Transverse colon (tissue), 4 donors: ENCODE measurements at regions not wholly inside any gene's neighbourhood (a gene's known extent, or its start where the extent isn't known, plus 50 kb on each side); places are given as distances from the start of the nearest gene placed in this dataset.

ENCODE experiments used
- CTCF ChIP-seq, 5 experiments: fragments of 200-600 bp in 3 of 5; fragments of 450-650 bp in 2 of 5; sonication (generic) in 3 of 5; IDR thresholded peaks; 1 replicate in 2 of 5; 2 replicates in 3 of 5; pipeline ENCODE4 v1.5.1; 2016 to 2017; ENCODE audit warnings: antibody characterized with exemption in 5 of 5, inconsistent platforms in 3 of 5, mild to moderate bottlenecking in 2 of 5, moderate library complexity in 1 of 5
- POLR2A ChIP-seq: fragments of 450-650 bp; IDR thresholded peaks from one replicate; pipeline ENCODE4 v1.6.1; 2016; ENCODE audit warnings: antibody characterized with exemption, mild to moderate bottlenecking, moderate library complexity
- POLR2AphosphoS5 ChIP-seq, 3 donors: sonication (generic); formaldehyde crosslinking; IDR thresholded peaks; one replicate each; pipeline ENCODE4 v1.6.1; 2016; ENCODE audit warnings: antibody characterized with exemption in 3 of 3

- TF ChIP-seq CTCF (IDR thresholded peaks at IDR 0.05) (no peak), POLR2A (no peak), POLR2AphosphoS5 (IDR thresholded peaks at IDR 0.05) (no peak)
Observed at GRCh38 chr1:98550076-98550475, 111.4 kb upstream of the SNX7 start.
